SU-DHL-6 (cell line): ENCODE measurements at regions not wholly inside any gene's neighbourhood (a gene's known extent, or its start where the extent isn't known, plus 50 kb on each side); places are given as distances from the start of the nearest gene placed in this dataset.

ENCODE experiments used
- H2AFZ ChIP-seq: fragments of 200-600 bp; sonication (generic); 2 replicates; pipeline ENCODE4 v1.6.1; 2014; ENCODE audit warnings: low read depth, mild to moderate bottlenecking, moderate library complexity, mixed read lengths, antibody characterized with exemption, low read length; ENCODE audit not compliant: severe bottlenecking
- H3F3A ChIP-seq: fragments of 200-600 bp; shearing (Covaris generic); 2 replicates; pipeline ENCODE4 v1.6.0; 2016; ENCODE audit warnings: antibody characterized with exemption, mild to moderate bottlenecking; ENCODE audit not compliant: insufficient read depth
- H3K27ac ChIP-seq: fragments of 200-600 bp; sonication (generic); 2 replicates; pipeline ENCODE4 v1.5.1; 2016; ENCODE audit warnings: low read depth, mild to moderate bottlenecking, low read length, moderate library complexity, mixed read lengths
- H3K27me3 ChIP-seq: fragments of 200-600 bp; sonication (generic), shearing (Covaris generic); 2 replicates; pipeline ENCODE4 v1.6.0; 2014; ENCODE audit warnings: mild to moderate bottlenecking, low read length
- H3K36me3 ChIP-seq: fragments of 200-600 bp; sonication (generic); 2 replicates; pipeline ENCODE4 v1.6.1; 2014; ENCODE audit warnings: mild to moderate bottlenecking, low read length, mixed read lengths
- H3K4me2 ChIP-seq: fragments of 300-600, 200-600 bp; shearing (Covaris generic), sonication (generic); 2 replicates; pipeline ENCODE4 v1.6.0; 2014; ENCODE audit warnings: low read length, low read depth, mild to moderate bottlenecking; ENCODE audit not compliant: poor library complexity, severe bottlenecking
- H3K4me3 ChIP-seq: fragments of 200-600 bp; sonication (generic); 2 replicates; pipeline ENCODE4 v1.5.1; 2014; ENCODE audit warnings: antibody characterized with exemption, low read length, mild to moderate bottlenecking, mixed read lengths; ENCODE audit not compliant: insufficient read depth, poor library complexity, severe bottlenecking
- H3K79me2 ChIP-seq: fragments of 200-600 bp; sonication (generic); 2 replicates; pipeline ENCODE4 v1.6.1; 2014; ENCODE audit warnings: mild to moderate bottlenecking, low read length, moderate library complexity; ENCODE audit not compliant: insufficient read depth
- H3K9ac ChIP-seq: fragments of 200-600 bp; sonication (generic); 2 replicates; pipeline ENCODE4 v1.7.0; 2014; ENCODE audit warnings: mild to moderate bottlenecking, low read length
- H3K9me2 ChIP-seq: fragments of 200-600 bp; sonication (generic); replicated peaks from 2 replicates; pipeline ENCODE4 v1.6.1; 2014; ENCODE audit warnings: low read length; ENCODE audit not compliant: insufficient read depth
- H3K9me3 ChIP-seq: fragments of 200-600 bp; sonication (generic); 2 replicates; pipeline ENCODE4 v1.6.1; 2014; ENCODE audit warnings: low read length, mixed read lengths; ENCODE audit not compliant: insufficient read depth
- H4K20me1 ChIP-seq: fragments of 200-600 bp; sonication (generic); 2 replicates; pipeline ENCODE4 v1.6.1; 2014; ENCODE audit warnings: low read depth, mild to moderate bottlenecking, antibody characterized with exemption, low read length, moderate library complexity, mixed read lengths
- EZH2phosphoT487 ChIP-seq: fragments of 200-600 bp; sonication (generic), shearing (Covaris generic); conservative IDR thresholded peaks from 2 replicates; pipeline ENCODE4 v1.6.1; 2018; ENCODE audit warnings: mild to moderate bottlenecking, antibody characterized with exemption, low read length, moderate library complexity, mixed read lengths
- TF ChIP-seq, protein P1 (sequence below): fragments of 200-600 bp; sonication (generic); IDR thresholded peaks from one replicate; pipeline ENCODE4 v1.5.1; 2017; ENCODE audit warnings: antibody characterized with exemption, mild to moderate bottlenecking, low read length, moderate library complexity; ENCODE audit not compliant: insufficient read depth, poor library complexity, severe bottlenecking

DNA sequence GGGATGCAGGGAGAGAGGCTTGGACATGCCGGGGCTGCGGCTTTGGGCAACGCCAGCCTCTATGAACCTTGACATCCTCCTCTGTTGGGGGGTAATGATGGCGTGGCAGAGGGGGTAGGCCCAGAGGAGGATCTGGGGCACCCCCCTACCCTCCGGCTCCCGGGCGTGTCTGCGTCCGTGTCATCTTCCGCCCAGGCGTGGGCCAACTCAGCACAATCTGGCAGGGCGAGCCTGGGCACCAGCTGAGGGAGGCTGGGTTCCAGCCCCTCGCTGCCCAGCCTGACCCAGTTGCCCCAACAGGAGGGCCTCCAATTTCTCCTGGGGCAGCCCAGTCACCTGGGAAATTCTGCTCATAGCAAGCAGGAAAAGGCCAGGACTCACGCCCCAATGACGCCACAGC is 62.9 kb upstream of the IL17B start:
- Histone ChIP-seq H3K9me2 (no peaks in the 10 kb centered on the region), H3K4me2 (no peak overlapping the region), H3K79me2 (no peaks in the 10 kb centered on the region), H3K9ac (no peak overlapping the region), H3K4me3 (no peak overlapping the region), H3K36me3 (no peaks in the 10 kb centered on the region), H2AFZ (no peak overlapping the region), H3K27me3 (no peaks in the 10 kb centered on the region), H3F3A (no peaks in the 10 kb centered on the region), H4K20me1 (no peaks in the 10 kb centered on the region), H3K27ac (no peak overlapping the region), H3K9me3 (no peaks in the 10 kb centered on the region)
- TF ChIP-seq EZH2phosphoT487, result no peak
- TF ChIP-seq, protein P1, sequence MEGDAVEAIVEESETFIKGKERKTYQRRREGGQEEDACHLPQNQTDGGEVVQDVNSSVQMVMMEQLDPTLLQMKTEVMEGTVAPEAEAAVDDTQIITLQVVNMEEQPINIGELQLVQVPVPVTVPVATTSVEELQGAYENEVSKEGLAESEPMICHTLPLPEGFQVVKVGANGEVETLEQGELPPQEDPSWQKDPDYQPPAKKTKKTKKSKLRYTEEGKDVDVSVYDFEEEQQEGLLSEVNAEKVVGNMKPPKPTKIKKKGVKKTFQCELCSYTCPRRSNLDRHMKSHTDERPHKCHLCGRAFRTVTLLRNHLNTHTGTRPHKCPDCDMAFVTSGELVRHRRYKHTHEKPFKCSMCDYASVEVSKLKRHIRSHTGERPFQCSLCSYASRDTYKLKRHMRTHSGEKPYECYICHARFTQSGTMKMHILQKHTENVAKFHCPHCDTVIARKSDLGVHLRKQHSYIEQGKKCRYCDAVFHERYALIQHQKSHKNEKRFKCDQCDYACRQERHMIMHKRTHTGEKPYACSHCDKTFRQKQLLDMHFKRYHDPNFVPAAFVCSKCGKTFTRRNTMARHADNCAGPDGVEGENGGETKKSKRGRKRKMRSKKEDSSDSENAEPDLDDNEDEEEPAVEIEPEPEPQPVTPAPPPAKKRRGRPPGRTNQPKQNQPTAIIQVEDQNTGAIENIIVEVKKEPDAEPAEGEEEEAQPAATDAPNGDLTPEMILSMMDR, result no peak

DNA sequence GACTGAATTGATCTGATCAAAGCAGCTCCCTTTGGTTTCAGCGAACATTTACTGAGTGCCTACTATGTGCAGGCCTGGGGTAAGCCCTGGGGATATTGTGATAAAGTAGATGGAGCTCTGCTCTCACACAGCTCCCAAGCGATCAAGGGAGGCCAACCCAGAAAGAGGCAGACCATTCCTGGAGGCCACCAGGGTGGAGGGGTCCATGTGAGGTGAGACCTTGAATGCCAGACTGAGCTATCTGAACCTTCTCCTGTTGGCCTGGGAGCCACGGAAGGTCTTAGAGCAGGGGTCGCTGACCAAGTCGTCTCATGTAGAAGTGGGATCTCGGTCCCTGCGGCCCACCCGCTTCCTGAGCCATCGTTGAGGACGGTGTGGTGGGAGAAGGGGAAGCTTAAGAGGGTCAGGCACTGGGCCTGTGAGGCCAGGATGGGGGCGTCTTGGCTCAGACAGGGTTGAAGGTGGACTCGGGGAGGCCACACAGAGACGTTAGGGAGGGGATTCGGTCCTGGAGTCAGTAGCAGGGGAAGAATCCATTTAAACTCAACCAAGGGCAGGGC is 62.2 kb upstream of the IL17B start:
- H3K9me2 ChIP-seq, result no peaks in the 10 kb centered on the region
- H3F3A ChIP-seq, result no peaks in the 10 kb centered on the region
- no peak overlapping the region for H3K4me3 ChIP-seq
- no peaks in the 10 kb centered on the region for H4K20me1 ChIP-seq
- H3K27ac ChIP-seq, result no peak overlapping the region
- H3K27me3 ChIP-seq, result no peaks in the 10 kb centered on the region
- TF ChIP-seq, protein P1, result no peak
- TF ChIP-seq EZH2phosphoT487, result no peak
- no peaks in the 10 kb centered on the region for H3K79me2 ChIP-seq
- H3K36me3 ChIP-seq, result no peaks in the 10 kb centered on the region
- no peaks in the 10 kb centered on the region for H3K9me3 ChIP-seq
- H3K9ac ChIP-seq, result no peak overlapping the region
- H3K4me2 ChIP-seq, result no peak overlapping the region
- H2AFZ ChIP-seq, result no peak overlapping the region

DNA sequence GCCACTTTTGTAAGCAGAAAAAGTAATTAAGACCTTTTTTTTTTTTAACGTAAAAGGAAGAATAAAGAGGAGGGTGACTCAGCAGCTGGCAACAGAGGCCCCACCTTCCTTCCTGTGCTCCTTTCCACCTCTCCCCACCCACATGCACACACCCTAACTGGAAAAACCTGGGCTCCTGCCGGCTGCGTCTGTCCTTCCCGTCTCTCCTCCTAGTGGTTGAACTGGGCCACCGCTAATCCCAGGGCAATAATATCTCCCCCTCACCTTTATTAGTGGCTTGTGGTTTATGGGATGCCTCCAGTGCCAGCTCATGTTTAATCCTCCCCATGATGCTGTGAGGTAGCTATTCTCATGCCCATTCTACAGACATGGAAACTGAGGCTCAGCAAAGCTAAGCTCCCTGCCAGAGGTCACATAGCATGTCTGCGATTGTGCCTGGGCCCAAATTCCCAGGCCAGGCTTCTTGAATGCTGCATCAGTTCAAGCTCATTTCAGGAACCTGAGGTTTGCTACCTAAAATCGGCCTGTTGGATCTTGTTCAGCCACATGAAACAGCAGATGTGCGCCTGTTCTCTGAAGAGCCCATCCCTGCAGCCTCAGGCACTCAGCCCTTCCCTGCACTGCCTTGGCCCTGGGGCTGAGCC is 60.9 kb upstream of the IL17B start:
- Histone ChIP-seq H3K27me3 (no peaks in the 10 kb centered on the region), H3K4me2 (no peak overlapping the region), H3K79me2 (no peaks in the 10 kb centered on the region), H3K9ac (no peak overlapping the region), H3K9me2 (no peaks in the 10 kb centered on the region), H3F3A (no peaks in the 10 kb centered on the region), H3K36me3 (no peaks in the 10 kb centered on the region), H2AFZ (no peak overlapping the region), H3K4me3 (no peak overlapping the region), H3K9me3 (no peaks in the 10 kb centered on the region), H4K20me1 (no peaks in the 10 kb centered on the region), H3K27ac (no peak overlapping the region)
- TF ChIP-seq, protein P1, result no peak
- no peak for TF ChIP-seq EZH2phosphoT487
